AG04450 (cell line): ENCODE measurements at regions not wholly inside any gene's neighbourhood (a gene's known extent, or its start where the extent isn't known, plus 50 kb on each side); places are given as distances from the start of the nearest gene placed in this dataset.

ENCODE experiments used
- CTCF ChIA-PET: fragments of 300-600, 350-600 bp; formaldehyde crosslinking; extraction: SDS; loops from one replicate; lab custom pipeline; 2022; ENCODE audit warnings: antibody characterized with exemption, inconsistent platforms; lab: Charles Lee
- POLR2A ChIA-PET: fragments of 350-600 bp; formaldehyde crosslinking; extraction: SDS; loops from one replicate; lab custom pipeline; 2021; ENCODE audit warnings: antibody characterized with exemption, inconsistent platforms; lab: Yijun Ruan, JAX
- DNase-seq: peaks from one replicate; pipeline ENCODE4 v3.0.0-alpha.2; 2011; ENCODE audit warnings: low read depth, low spot score
- H3K27ac ChIP-seq: one replicate; pipeline ENCODE4 v1.5.1; 2012; ENCODE audit warnings: low read depth, low read length, control low read depth
- H3K27me3 ChIP-seq: one replicate; pipeline ENCODE4 v1.6.0; 2012; ENCODE audit warnings: low read length; ENCODE audit not compliant: control insufficient read depth, insufficient read depth
- H3K4me3 ChIP-seq: 2 replicates; pipeline ENCODE4 v1.5.1; 2011; ENCODE audit warnings: mild to moderate bottlenecking, low read depth, low read length, control low read depth
- H3K9me3 ChIP-seq: 2 replicates; pipeline ENCODE4 v1.5.1; 2012; ENCODE audit warnings: low read length; ENCODE audit not compliant: control insufficient read depth, insufficient read depth
- CTCF ChIP-seq: IDR thresholded peaks from 2 replicates; pipeline ENCODE4 v1.5.1; 2011; ENCODE audit warnings: low read depth, low read length, control low read depth, inconsistent platforms

GRCh38 chr16:22681554-22682291 is 132.2 kb upstream of the HS3ST2 start:
- CTCF ChIA-PET, result interaction anchor here (1.0 kb wide), 1 partner anchor 14 kb away, joined by 3 read pairs; no protein-coding TSS in a partner anchor
- POLR2A ChIA-PET, result no interaction called here
- no peak overlapping the region for H3K27ac ChIP-seq

GRCh38 chr16:22683258-22683657 is 130.7 kb upstream of the HS3ST2 start:
- CTCF ChIA-PET, result interaction anchor here (1.0 kb wide), 1 partner anchor 12 kb away, joined by 3 read pairs; no protein-coding TSS in a partner anchor
- DNase-seq, result no peak

More at GRCh38 chr16:22681554-22682291, 132.2 kb upstream of the HS3ST2 start:
- Histone ChIP-seq H3K27me3 (peaks cover 11% of the 10 kb centered on the region), H3K4me3 (no peak overlapping the region), H3K9me3 (no peaks in the 10 kb centered on the region)
- no peak for TF ChIP-seq CTCF
- no peak for DNase-seq

GRCh38 chr16:22683730-22684573 is 130.0 kb upstream of the HS3ST2 start:
- ChIA-PET CTCF (interaction anchor here (0.6 kb wide), 1 partner anchor 1629 kb away, joined by 3 read pairs; no protein-coding TSS in a partner anchor), POLR2A (no interaction called here)
- Histone ChIP-seq H3K4me3 (no peak overlapping the region), H3K27ac (no peak overlapping the region), H3K9me3 (no peaks in the 10 kb centered on the region), H3K27me3 (peaks cover 8% of the 10 kb centered on the region)
- no peak for DNase-seq
- no peak for TF ChIP-seq CTCF

More at GRCh38 chr16:22683258-22683657, 130.7 kb upstream of the HS3ST2 start:
- no peak overlapping the region for H3K4me3 ChIP-seq
- H3K27me3 ChIP-seq, result peaks cover 8% of the 10 kb centered on the region
- no peaks in the 10 kb centered on the region for H3K9me3 ChIP-seq
- POLR2A ChIA-PET, result no interaction called here
- TF ChIP-seq CTCF, result no peak
- no peak overlapping the region for H3K27ac ChIP-seq

GRCh38 chr16:22684574-22685458 is 129.1 kb upstream of the HS3ST2 start:
- no peaks in the 10 kb centered on the region for H3K9me3 ChIP-seq
- ChIA-PET POLR2A (no interaction called here), CTCF (no interaction called here)
- TF ChIP-seq CTCF, result no peak
- peaks cover 2% of the 10 kb centered on the region for H3K27me3 ChIP-seq
- no peak for DNase-seq
- H3K27ac ChIP-seq, result no peak overlapping the region
- no peak overlapping the region for H3K4me3 ChIP-seq
